Body of pancreas (tissue), 4 donors: ENCODE measurements at regions not wholly inside any gene's neighbourhood (a gene's known extent, or its start where the extent isn't known, plus 50 kb on each side); places are given as distances from the start of the nearest gene placed in this dataset.

Experiments used
- CTCF ChIP-seq, 7 experiments: fragments of 450-650 bp in 4 of 7; fragments of 200-600 bp in 3 of 7; sonication (generic) in 3 of 7; IDR thresholded peaks; one replicate each; pipeline ENCODE4 v1.5.1; 2016 to 2019; ENCODE audit warnings: antibody characterized with exemption in 7 of 7
- POLR2A ChIP-seq, 3 donors: fragments of 450-650 bp; IDR thresholded peaks; one replicate each; pipeline ENCODE4 v1.6.1; 2016; ENCODE audit warnings: antibody characterized with exemption in 3 of 3, mild to moderate bottlenecking in 2 of 3

- TF ChIP-seq CTCF (IDR thresholded peaks at IDR 0.05): no peak
- no peak for TF ChIP-seq POLR2A (IDR thresholded peaks at IDR 0.05)
Measured at GRCh38 chr5:156043351-156043750, 283.6 kb upstream of the SGCD start.
